AG09309 (cell line): ENCODE measurements at regions not wholly inside any gene's neighbourhood (a gene's known extent, or its start where the extent isn't known, plus 50 kb on each side); places are given as distances from the start of the nearest gene placed in this dataset.

Experiments
- DNase-seq: peaks from one replicate; pipeline ENCODE4 v3.0.0-alpha.2; 2010; ENCODE audit warnings: low read depth
- H3K4me3 ChIP-seq: 2 replicates; pipeline ENCODE4 v1.5.1; 2011; ENCODE audit warnings: mild to moderate bottlenecking, low read depth, low read length, moderate library complexity; ENCODE audit not compliant: control insufficient read depth
- CTCF ChIP-seq: IDR thresholded peaks from 2 replicates; pipeline ENCODE4 v1.5.1; 2011; ENCODE audit warnings: mild to moderate bottlenecking, low read depth, low read length, inconsistent platforms; ENCODE audit not compliant: insufficient read depth, control insufficient read depth; ENCODE audit errors: missing control alignments

- H3K4me3 ChIP-seq = no peak overlapping the region
- TF ChIP-seq CTCF = no peak
- no peak for DNase-seq
Observed at GRCh38 chr16:35631261-35631945, 2172.0 kb downstream of the TP53TG3F start.

- DNase-seq = no peak
- no peak overlapping the region for H3K4me3 ChIP-seq
- no peak for TF ChIP-seq CTCF
Observed at GRCh38 chr16:35636480-35637230, 2177.2 kb downstream of the TP53TG3F start.

GRCh38 chr16:35637683-35638082, 2178.3 kb downstream of the TP53TG3F start:
- DNase-seq = no peak
- no peak overlapping the region for H3K4me3 ChIP-seq
- TF ChIP-seq CTCF = no peak

- no peak overlapping the region for H3K4me3 ChIP-seq
- no peak for DNase-seq
- no peak for TF ChIP-seq CTCF
Observed at GRCh38 chr16:35639233-35640205, 2180.1 kb downstream of the TP53TG3F start.

- no peak for TF ChIP-seq CTCF
Observed at GRCh38 chr16:35642322-35642835, 2183.0 kb downstream of the TP53TG3F start.

GRCh38 chr16:35651841-35652240, 2192.4 kb downstream of the TP53TG3F start:
- no peak for DNase-seq
- TF ChIP-seq CTCF = no peak
- no peak overlapping the region for H3K4me3 ChIP-seq

More at GRCh38 chr16:35642322-35642835, 2183.0 kb downstream of the TP53TG3F start:
- no peak for DNase-seq
- H3K4me3 ChIP-seq = no peak overlapping the region
